Astrocyte of the spinal cord (primary cell): ENCODE measurements at regions not wholly inside any gene's neighbourhood (a gene's known extent, or its start where the extent isn't known, plus 50 kb on each side); places are given as distances from the start of the nearest gene placed in this dataset.

Experiments used
- DNase-seq: peaks from one replicate; pipeline ENCODE4 v3.0.0; 2011; ENCODE audit warnings: low read depth, low spot score
- H3K4me3 ChIP-seq: 2 replicates; pipeline ENCODE4 v1.5.1; 2011; ENCODE audit warnings: low read depth, mild to moderate bottlenecking, low read length, moderate library complexity
- in situ Hi-C: cut with HindIII; loops from 2 replicates; pipeline ENCODE4 v1.10.0; 2017; ENCODE audit warnings: low sequenced_read_pairs
- TF ChIP-seq, protein P1 (sequence below): IDR thresholded peaks from 2 replicates; pipeline ENCODE4 v1.5.1; 2012; ENCODE audit warnings: low read depth, mild to moderate bottlenecking, low read length, inconsistent platforms

DNA sequence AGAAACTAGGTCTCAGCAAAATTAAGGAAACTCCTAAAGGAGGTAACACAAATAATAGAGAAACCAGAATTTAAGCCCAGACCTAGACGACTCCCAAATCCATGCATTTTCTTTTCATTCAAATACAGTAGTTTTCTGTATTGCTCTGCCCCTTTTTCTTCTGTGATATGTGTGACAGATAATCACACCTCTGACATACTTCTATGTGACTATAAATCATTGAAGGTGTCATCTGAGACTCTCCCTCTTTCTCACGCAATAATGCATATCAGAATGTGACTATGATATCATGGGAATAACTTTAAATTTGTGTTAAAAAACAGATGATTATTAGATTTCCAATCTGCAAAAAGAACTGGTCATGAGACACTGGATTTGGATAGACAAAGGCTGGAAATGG is 143.0 kb upstream of the ELAC2 start:
- no peak overlapping the region for H3K4me3 ChIP-seq
- in situ Hi-C loops: no loop called here
- TF ChIP-seq, protein P1, sequence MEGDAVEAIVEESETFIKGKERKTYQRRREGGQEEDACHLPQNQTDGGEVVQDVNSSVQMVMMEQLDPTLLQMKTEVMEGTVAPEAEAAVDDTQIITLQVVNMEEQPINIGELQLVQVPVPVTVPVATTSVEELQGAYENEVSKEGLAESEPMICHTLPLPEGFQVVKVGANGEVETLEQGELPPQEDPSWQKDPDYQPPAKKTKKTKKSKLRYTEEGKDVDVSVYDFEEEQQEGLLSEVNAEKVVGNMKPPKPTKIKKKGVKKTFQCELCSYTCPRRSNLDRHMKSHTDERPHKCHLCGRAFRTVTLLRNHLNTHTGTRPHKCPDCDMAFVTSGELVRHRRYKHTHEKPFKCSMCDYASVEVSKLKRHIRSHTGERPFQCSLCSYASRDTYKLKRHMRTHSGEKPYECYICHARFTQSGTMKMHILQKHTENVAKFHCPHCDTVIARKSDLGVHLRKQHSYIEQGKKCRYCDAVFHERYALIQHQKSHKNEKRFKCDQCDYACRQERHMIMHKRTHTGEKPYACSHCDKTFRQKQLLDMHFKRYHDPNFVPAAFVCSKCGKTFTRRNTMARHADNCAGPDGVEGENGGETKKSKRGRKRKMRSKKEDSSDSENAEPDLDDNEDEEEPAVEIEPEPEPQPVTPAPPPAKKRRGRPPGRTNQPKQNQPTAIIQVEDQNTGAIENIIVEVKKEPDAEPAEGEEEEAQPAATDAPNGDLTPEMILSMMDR: no peak
- no peak for DNase-seq

DNA sequence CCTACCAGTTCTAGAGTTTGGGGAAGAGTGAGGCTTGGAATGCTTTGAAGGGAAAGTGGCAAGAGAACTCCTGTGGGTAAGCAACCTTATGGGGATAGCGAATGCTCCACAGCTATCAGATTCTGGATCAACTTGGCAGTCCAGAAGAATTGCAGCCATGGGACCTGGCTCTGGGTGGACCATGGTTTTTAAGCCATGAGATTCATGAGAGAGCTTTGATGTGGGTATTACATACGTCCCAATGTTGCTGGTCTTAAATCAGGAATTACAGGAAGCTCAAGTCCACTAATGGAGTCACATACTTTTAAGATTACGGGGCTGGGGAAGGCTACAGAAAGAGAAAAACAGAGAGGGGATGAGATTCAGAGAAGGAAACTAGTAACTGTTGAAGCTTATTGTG is 142.5 kb upstream of the ELAC2 start:
- in situ Hi-C loops: no loop called here
- TF ChIP-seq, protein P1: no peak
- no peak overlapping the region for H3K4me3 ChIP-seq
- DNase-seq: no peak

DNA sequence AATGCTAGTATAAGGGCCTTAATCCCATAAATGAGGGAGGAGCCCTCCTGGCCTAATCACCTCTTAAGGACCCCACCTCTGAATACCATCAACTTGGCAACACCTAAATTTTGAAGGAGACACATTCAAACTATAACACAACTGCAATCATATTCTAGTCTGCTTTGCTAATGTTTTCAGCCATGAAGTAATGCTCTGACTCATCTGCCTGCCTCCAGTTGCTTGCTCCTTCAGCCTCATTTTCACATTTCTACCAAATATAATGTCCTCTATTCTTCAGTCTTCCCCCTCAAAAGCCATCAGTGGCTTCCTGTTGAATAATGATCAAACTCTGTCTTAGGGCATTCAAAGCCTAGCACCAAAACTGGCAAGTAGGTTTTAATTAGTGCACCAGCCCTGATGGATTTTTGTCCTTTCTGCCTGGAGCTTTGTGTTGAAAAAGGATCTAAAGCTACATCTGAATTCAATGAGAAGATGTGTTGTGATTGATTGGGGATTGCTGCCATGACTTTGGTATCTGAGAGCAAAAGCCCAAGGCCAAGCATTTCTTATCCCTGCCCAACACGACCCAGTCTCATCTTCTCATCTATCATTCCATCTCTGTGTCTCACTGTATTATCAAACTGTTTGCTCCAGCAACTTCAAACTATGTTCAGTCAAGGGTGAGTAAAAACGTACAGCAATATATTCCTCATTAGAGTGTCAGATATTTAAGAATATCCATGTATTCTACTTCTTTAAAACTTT is 140.8 kb upstream of the ELAC2 start:
- TF ChIP-seq, protein P1: no peak
- in situ Hi-C loops: no loop called here
- no peak for DNase-seq
- H3K4me3 ChIP-seq: no peak overlapping the region

DNA sequence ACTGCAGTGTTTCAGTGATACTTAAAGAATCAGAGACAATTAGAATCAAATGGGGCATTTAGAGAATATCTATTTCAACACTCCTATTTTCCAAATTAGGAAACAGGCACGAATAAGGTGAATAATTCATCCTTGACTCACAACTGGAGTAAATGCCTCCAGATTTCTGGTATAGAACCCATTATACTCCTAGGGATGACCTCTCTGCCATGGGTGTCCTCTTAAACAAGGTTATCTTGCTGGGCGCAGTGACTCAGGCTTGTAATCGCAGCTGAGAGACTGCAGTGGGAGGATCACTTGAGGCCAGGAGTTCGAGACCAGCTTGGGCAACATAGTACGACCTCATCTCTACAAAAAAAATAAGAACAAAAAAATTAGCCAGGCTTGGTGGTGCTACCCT is 139.8 kb upstream of the ELAC2 start:
- no peak overlapping the region for H3K4me3 ChIP-seq
- no peak for DNase-seq
- TF ChIP-seq, protein P1: no peak
- in situ Hi-C loops: no loop called here

DNA sequence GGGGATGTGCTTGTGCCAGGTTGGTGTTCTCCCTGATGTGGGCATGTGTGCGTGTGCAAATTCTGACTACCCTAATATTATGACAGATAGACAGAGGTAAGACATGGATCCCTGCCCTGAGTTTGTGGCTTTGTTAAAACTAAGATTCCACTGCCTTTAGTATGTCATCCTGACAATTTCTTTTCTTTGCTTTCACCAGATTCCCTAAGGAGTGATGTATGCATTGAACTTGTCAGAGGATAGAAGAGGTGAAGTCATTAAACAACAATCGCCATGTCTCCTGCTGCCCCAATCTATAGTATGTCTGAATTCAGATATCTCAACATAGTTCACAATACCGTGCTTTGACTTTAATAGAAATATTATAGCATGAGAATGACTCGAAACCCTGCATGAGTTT is 137.1 kb upstream of the ELAC2 start:
- no peak for DNase-seq
- H3K4me3 ChIP-seq: no peak overlapping the region
- in situ Hi-C loops: no loop called here
- TF ChIP-seq, protein P1: no peak

DNA sequence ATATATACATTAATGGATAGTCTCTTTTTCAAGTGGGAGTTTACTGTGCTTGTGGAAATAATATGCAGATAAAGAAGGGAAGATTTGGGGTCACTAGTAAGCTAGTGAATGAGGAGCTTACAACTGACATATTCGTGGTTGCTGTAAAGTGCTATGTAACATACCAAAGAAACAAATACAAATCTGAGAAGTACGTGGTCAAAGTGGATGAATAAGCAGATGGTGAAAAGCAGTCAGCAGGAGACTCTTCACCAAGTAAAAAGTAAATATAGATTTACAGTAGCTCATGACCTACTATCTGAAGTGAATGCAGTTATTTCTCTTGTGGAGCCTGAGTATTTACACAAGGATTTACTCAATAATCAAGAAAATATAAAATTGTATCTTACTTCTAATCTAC is 136.6 kb upstream of the ELAC2 start:
- TF ChIP-seq, protein P1: no peak
- no peak overlapping the region for H3K4me3 ChIP-seq
- in situ Hi-C loops: no loop called here
- peak; percentile 2 for DNase-seq

DNA sequence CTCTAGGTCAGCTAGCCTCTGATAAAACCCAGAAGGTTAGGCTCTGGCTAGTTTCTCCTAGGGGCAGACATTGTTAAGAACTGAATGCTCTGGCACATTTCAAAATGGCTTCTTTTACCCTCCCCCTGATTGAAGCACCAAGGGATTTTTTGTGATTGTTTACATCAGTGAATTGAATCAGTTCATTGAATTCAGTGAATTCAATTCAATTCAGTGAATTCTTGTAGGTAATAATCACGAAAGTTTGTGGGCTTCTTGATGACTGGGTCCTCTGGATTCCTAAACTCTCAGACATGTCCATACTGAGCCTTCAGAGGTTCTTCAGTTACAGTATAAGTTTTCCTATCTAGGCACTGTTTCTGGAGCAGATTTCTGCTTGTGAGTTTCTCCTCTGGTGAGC is 135.2 kb upstream of the ELAC2 start:
- TF ChIP-seq, protein P1: no peak
- in situ Hi-C loops: no loop called here
- no peak overlapping the region for H3K4me3 ChIP-seq
- peak; percentile 4 for DNase-seq
